ENCODE measurements at regions not wholly inside any gene's neighbourhood (a gene's known extent, or its start where the extent isn't known, plus 50 kb on each side); places are given as distances from the start of the nearest gene placed in this dataset.

- no peak overlapping the region for H3K27ac ChIP-seq (ENCODE audit: low read depth in 1 of 2, low read length in 1 of 2)
- DNase-seq (no peak), ATAC-seq (ENCODE audit: insufficient read depth, low FRiP score) (no peak)
- no peaks in the 10 kb centered on the region for H3K27me3 ChIP-seq (ENCODE audit: control insufficient read depth in 3 of 3, insufficient read depth in 3 of 3, low read length in 2 of 3)
- no peak overlapping the region for H3K4me3 ChIP-seq
- H3K4me1 ChIP-seq (ENCODE audit: control insufficient read depth in 5 of 5, insufficient read depth in 5 of 5, low read length in 5 of 5), result no peaks in the 10 kb centered on the region
- no peak overlapping the region for H3K9ac ChIP-seq (ENCODE audit: insufficient read depth in 1 of 2, low read length in 2 of 2)
- no peaks in the 10 kb centered on the region for H3K36me3 ChIP-seq (ENCODE audit: control insufficient read depth in 4 of 4, insufficient read depth in 4 of 4, low read length in 4 of 4)
- no peak for TF ChIP-seq CTCF (IDR thresholded peaks at IDR 0.05; ENCODE audit: control extremely low read depth, extremely low read depth)
- WGBS, 2 donors, result 92 to 95% methylated on average over 3 of the region's 3 CpGs
- peaks cover 0 to 11% (median 0%) of the 10 kb centered on the region in 4 donors for H3K9me3 ChIP-seq (ENCODE audit: control insufficient read depth in 4 of 4, insufficient read depth in 3 of 4, low read length in 3 of 4)
These were observed 288.7 kb upstream of the KCND2 start for GRCh38 chr7:119984247-119984646.

GRCh38 chr7:119988401-119988800 is 284.6 kb upstream of the KCND2 start:
- Histone ChIP-seq H3K27me3 (ENCODE audit: control insufficient read depth in 3 of 3, insufficient read depth in 3 of 3, low read length in 2 of 3) (no peaks in the 10 kb centered on the region), H3K9ac (ENCODE audit: insufficient read depth in 1 of 2, low read length in 2 of 2) (no peak overlapping the region), H3K9me3 (ENCODE audit: control insufficient read depth in 4 of 4, insufficient read depth in 3 of 4, low read length in 3 of 4) (peaks cover 0 to 2% (median 0%) of the 10 kb centered on the region in 4 donors), H3K27ac (ENCODE audit: low read depth in 1 of 2, low read length in 1 of 2) (no peak overlapping the region), H3K4me1 (ENCODE audit: control insufficient read depth in 5 of 5, insufficient read depth in 5 of 5, low read length in 5 of 5) (no peaks in the 10 kb centered on the region), H3K4me3 (no peak overlapping the region), H3K36me3 (ENCODE audit: control insufficient read depth in 4 of 4, insufficient read depth in 4 of 4, low read length in 4 of 4) (no peaks in the 10 kb centered on the region)
- TF ChIP-seq CTCF (IDR thresholded peaks at IDR 0.05; ENCODE audit: control extremely low read depth, extremely low read depth), result no peak
- DNase-seq, result no peak
- 75 to 97% methylated on average over 1 of the region's 1 CpG for WGBS, 2 donors
- ATAC-seq (ENCODE audit: insufficient read depth, low FRiP score), result no peak

- DNase-seq, result no peak
- Histone ChIP-seq H3K4me3 (no peak overlapping the region), H3K9me3 (ENCODE audit: control insufficient read depth in 4 of 4, insufficient read depth in 3 of 4, low read length in 3 of 4) (no peaks in the 10 kb centered on the region), H3K36me3 (ENCODE audit: control insufficient read depth in 4 of 4, insufficient read depth in 4 of 4, low read length in 4 of 4) (no peaks in the 10 kb centered on the region), H3K9ac (ENCODE audit: insufficient read depth in 1 of 2, low read length in 2 of 2) (no peak overlapping the region), H3K27me3 (ENCODE audit: control insufficient read depth in 3 of 3, insufficient read depth in 3 of 3, low read length in 2 of 3) (no peaks in the 10 kb centered on the region), H3K27ac (ENCODE audit: low read depth in 1 of 2, low read length in 1 of 2) (no peak overlapping the region), H3K4me1 (ENCODE audit: control insufficient read depth in 5 of 5, insufficient read depth in 5 of 5, low read length in 5 of 5) (no peaks in the 10 kb centered on the region)
- ATAC-seq (ENCODE audit: insufficient read depth, low FRiP score), result no peak
- TF ChIP-seq CTCF (IDR thresholded peaks at IDR 0.05; ENCODE audit: control extremely low read depth, extremely low read depth), result no peak
- WGBS, 2 donors, result 86 to 87% methylated on average over 3 of the region's 3 CpGs
These were observed 278.0 kb upstream of the KCND2 start for GRCh38 chr7:119994928-119995327.

- 45 to 68% methylated on average over 3 of the region's 3 CpGs for WGBS, 2 donors
- ATAC-seq (ENCODE audit: insufficient read depth, low FRiP score), result no peak
These were observed 276.3 kb upstream of the KCND2 start for GRCh38 chr7:119996634-119997033.

More at GRCh38 chr7:119996634-119997033, 276.3 kb upstream of the KCND2 start:
- Histone ChIP-seq H3K36me3 (ENCODE audit: control insufficient read depth in 4 of 4, insufficient read depth in 4 of 4, low read length in 4 of 4) (no peaks in the 10 kb centered on the region), H3K9ac (ENCODE audit: insufficient read depth in 1 of 2, low read length in 2 of 2) (no peak overlapping the region), H3K9me3 (ENCODE audit: control insufficient read depth in 4 of 4, insufficient read depth in 3 of 4, low read length in 3 of 4) (no peaks in the 10 kb centered on the region), H3K4me1 (ENCODE audit: control insufficient read depth in 5 of 5, insufficient read depth in 5 of 5, low read length in 5 of 5) (no peaks in the 10 kb centered on the region), H3K27me3 (ENCODE audit: control insufficient read depth in 3 of 3, insufficient read depth in 3 of 3, low read length in 2 of 3) (no peaks in the 10 kb centered on the region), H3K27ac (ENCODE audit: low read depth in 1 of 2, low read length in 1 of 2) (no peak overlapping the region), H3K4me3 (no peak overlapping the region)
- TF ChIP-seq CTCF (IDR thresholded peaks at IDR 0.05; ENCODE audit: control extremely low read depth, extremely low read depth), result no peak
- no peak for DNase-seq
